ENCODE measurements at regions not wholly inside any gene's neighbourhood (a gene's known extent, or its start where the extent isn't known, plus 50 kb on each side); places are given as distances from the start of the nearest gene placed in this dataset.

GRCh38 chr2:176766005-176766404 lies 446.6 kb upstream of the HNRNPA3 start:
- Histone ChIP-seq H3K4me1 (ENCODE audit: control insufficient read depth in 1 of 2, insufficient read depth in 2 of 2, low read length in 2 of 2) (no peaks in the 10 kb centered on the region), H3K4me3 (ENCODE audit: low read depth in 1 of 2, low read length in 2 of 2) (no peak overlapping the region), H3K27ac (ENCODE audit: low read length) (no peak overlapping the region)

DNA sequence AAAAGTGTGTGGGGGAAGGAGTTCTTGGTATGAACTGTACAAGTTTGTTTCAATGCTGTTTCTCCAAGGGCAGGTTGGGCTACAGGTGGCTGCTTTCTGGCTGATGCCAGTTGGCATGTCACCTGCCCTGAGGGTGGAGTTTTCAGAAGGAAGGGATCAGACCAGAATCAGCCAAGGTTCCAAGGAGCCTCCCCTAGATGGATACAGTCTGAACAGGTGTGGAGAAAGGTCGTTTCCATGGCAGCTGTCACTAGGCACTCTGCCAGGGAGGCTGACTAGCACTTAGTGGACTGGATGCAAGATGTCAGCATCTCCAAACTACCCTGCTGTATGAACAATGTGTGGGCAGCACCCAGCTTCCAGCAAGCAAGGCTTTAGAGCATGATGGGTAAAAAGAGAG lies 444.4 kb upstream of the HNRNPA3 start:
- Histone ChIP-seq H3K27ac (ENCODE audit: low read length) (no peak overlapping the region), H3K4me1 (ENCODE audit: control insufficient read depth in 1 of 2, insufficient read depth in 2 of 2, low read length in 2 of 2) (no peaks in the 10 kb centered on the region), H3K4me3 (ENCODE audit: low read depth in 1 of 2, low read length in 2 of 2) (no peak overlapping the region), H3K9me3 (ENCODE audit: control insufficient read depth in 1 of 2, low read length in 2 of 2) (no peaks in the 10 kb centered on the region), H3K36me3 (ENCODE audit: control insufficient read depth in 1 of 2, insufficient read depth in 2 of 2, low read length in 2 of 2) (no peaks in the 10 kb centered on the region), H3K27me3 (ENCODE audit: low read depth, low read length) (no peaks in the 10 kb centered on the region)

More at GRCh38 chr2:176766005-176766404, 446.6 kb upstream of the HNRNPA3 start:
- no peaks in the 10 kb centered on the region for H3K9me3 ChIP-seq (ENCODE audit: control insufficient read depth in 1 of 2, low read length in 2 of 2)
- no peaks in the 10 kb centered on the region for H3K36me3 ChIP-seq (ENCODE audit: control insufficient read depth in 1 of 2, insufficient read depth in 2 of 2, low read length in 2 of 2)
- no peaks in the 10 kb centered on the region for H3K27me3 ChIP-seq (ENCODE audit: low read depth, low read length)

DNA sequence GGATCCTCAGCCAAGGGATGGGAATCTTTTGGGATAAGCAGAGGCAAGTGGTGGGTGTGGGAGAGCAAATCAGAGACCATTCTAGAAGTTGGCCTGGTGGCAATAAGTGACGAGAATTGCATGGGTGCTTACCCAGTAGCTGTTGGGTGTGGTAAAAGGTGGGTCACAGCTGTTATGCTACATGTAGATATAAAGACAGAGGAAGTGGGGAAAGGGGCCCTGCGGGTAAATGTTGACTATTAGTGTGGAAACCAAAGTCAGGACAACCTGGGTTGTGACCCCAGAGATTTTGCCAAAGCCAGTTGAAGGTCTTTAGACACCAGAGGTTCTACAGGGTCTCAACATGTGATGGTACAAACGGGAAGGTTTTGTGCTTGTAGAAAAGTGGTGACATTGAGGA lies 443.6 kb upstream of the HNRNPA3 start:
- Histone ChIP-seq H3K27me3 (ENCODE audit: low read depth, low read length) (no peaks in the 10 kb centered on the region), H3K27ac (ENCODE audit: low read length) (no peak overlapping the region), H3K4me1 (ENCODE audit: control insufficient read depth in 1 of 2, insufficient read depth in 2 of 2, low read length in 2 of 2) (no peaks in the 10 kb centered on the region), H3K9me3 (ENCODE audit: control insufficient read depth in 1 of 2, low read length in 2 of 2) (no peaks in the 10 kb centered on the region), H3K36me3 (ENCODE audit: control insufficient read depth in 1 of 2, insufficient read depth in 2 of 2, low read length in 2 of 2) (no peaks in the 10 kb centered on the region), H3K4me3 (ENCODE audit: low read depth in 1 of 2, low read length in 2 of 2) (no peak overlapping the region)

DNA sequence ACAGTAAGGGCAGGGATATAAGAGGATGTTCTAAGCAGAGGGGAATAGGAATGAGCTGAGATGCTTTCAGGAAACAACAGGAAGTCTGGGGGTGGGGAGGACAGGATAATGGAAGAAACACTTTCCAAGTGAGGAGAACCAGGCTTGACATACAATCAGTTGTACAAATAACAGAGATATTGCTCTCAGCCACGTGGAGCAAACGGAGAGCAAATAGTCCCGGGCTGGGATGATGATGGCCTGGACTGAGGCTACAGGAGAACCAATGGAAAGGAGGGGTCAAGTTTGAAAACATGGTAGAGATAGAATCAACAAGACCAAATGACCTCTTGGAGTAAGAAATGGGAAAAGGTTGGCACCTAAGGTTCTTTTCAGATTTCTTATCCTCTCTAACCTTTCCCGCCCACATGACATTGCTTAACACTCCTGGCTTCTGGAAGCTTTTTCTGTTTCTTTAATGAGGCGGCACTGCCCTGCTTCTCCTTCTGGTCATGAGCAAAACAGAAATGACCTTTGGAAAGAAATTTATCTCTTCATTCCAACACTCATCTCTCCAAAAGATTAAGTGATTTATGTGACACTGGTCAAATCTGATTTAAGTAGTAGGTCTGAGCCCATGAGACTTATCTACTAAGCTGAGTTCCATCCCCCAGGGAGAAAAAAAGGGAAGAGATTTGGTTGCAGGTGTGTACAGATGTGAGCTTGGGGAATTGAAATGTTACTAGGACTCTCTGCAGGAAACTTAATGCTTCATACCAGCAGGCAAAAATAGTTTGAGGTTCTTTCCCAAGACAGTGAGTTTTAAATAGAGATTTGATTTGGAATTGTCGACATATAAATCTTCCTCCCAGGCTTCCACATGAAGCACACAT lies 442.9 kb upstream of the HNRNPA3 start:
- H3K4me3 ChIP-seq (ENCODE audit: low read depth in 1 of 2, low read length in 2 of 2) = no peak overlapping the region
- H3K27me3 ChIP-seq (ENCODE audit: low read depth, low read length) = no peaks in the 10 kb centered on the region
- H3K4me1 ChIP-seq (ENCODE audit: control insufficient read depth in 1 of 2, insufficient read depth in 2 of 2, low read length in 2 of 2) = no peaks in the 10 kb centered on the region
- no peaks in the 10 kb centered on the region for H3K9me3 ChIP-seq (ENCODE audit: control insufficient read depth in 1 of 2, low read length in 2 of 2)
- H3K36me3 ChIP-seq (ENCODE audit: control insufficient read depth in 1 of 2, insufficient read depth in 2 of 2, low read length in 2 of 2) = no peaks in the 10 kb centered on the region
- no peak overlapping the region for H3K27ac ChIP-seq (ENCODE audit: low read length)

DNA sequence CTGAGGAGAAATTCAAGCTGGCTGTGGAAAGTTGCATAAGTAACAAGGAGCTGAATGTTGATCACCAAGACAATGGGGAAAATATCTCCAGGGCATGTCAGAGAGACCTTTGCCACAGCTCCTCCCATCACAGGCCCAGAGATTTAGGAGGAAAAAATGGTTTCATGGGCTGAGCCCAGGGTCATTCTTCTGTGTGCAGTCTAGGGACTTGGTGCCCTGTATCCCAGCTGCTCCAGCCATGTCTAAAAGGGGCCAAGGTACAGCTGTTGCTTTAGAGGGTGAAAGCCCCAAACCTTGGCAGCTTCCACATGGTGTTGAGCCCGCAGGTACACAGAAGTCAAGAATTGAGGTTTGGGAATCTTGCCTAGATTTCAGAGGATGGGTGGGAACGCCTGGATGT lies 439.8 kb upstream of the HNRNPA3 start:
- Histone ChIP-seq H3K4me3 (ENCODE audit: low read depth in 1 of 2, low read length in 2 of 2) (no peak overlapping the region), H3K27ac (ENCODE audit: low read length) (no peak overlapping the region), H3K9me3 (ENCODE audit: control insufficient read depth in 1 of 2, low read length in 2 of 2) (no peaks in the 10 kb centered on the region), H3K4me1 (ENCODE audit: control insufficient read depth in 1 of 2, insufficient read depth in 2 of 2, low read length in 2 of 2) (no peaks in the 10 kb centered on the region), H3K27me3 (ENCODE audit: low read depth, low read length) (no peaks in the 10 kb centered on the region), H3K36me3 (ENCODE audit: control insufficient read depth in 1 of 2, insufficient read depth in 2 of 2, low read length in 2 of 2) (no peaks in the 10 kb centered on the region)

- Histone ChIP-seq H3K36me3 (ENCODE audit: control insufficient read depth in 1 of 2, insufficient read depth in 2 of 2, low read length in 2 of 2) (no peaks in the 10 kb centered on the region), H3K27me3 (ENCODE audit: low read depth, low read length) (no peaks in the 10 kb centered on the region), H3K4me3 (ENCODE audit: low read depth in 1 of 2, low read length in 2 of 2) (no peak overlapping the region), H3K4me1 (ENCODE audit: control insufficient read depth in 1 of 2, insufficient read depth in 2 of 2, low read length in 2 of 2) (no peaks in the 10 kb centered on the region), H3K9me3 (ENCODE audit: control insufficient read depth in 1 of 2, low read length in 2 of 2) (no peaks in the 10 kb centered on the region), H3K27ac (ENCODE audit: low read length) (no peak overlapping the region)
Measured at GRCh38 chr2:176774766-176775451, 437.7 kb upstream of the HNRNPA3 start.

DNA sequence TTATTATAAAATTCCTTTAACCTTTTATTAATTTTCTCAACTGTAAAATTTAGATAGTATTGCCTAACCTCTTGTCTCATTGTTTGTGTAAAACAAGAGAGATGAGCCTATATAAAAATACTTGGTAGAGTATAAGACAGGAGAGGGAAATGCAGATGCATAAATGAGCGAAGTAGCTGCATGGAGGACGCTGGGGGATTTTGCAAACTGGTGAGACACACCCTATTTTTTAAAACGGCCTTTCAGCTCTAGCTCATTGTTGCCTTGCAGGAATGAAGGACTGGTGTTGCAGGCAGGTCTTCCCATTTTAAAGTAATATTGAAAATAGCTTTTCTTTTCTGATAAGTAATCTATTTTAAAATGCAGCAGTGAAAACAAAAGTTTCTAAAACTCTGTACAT lies 435.3 kb upstream of the HNRNPA3 start:
- H3K27ac ChIP-seq (ENCODE audit: low read length) = no peak overlapping the region
- no peaks in the 10 kb centered on the region for H3K9me3 ChIP-seq (ENCODE audit: control insufficient read depth in 1 of 2, low read length in 2 of 2)
- H3K27me3 ChIP-seq (ENCODE audit: low read depth, low read length) = no peaks in the 10 kb centered on the region
- no peak overlapping the region for H3K4me3 ChIP-seq (ENCODE audit: low read depth in 1 of 2, low read length in 2 of 2)
- H3K4me1 ChIP-seq (ENCODE audit: control insufficient read depth in 1 of 2, insufficient read depth in 2 of 2, low read length in 2 of 2) = no peaks in the 10 kb centered on the region
- H3K36me3 ChIP-seq (ENCODE audit: control insufficient read depth in 1 of 2, insufficient read depth in 2 of 2, low read length in 2 of 2) = no peaks in the 10 kb centered on the region

DNA sequence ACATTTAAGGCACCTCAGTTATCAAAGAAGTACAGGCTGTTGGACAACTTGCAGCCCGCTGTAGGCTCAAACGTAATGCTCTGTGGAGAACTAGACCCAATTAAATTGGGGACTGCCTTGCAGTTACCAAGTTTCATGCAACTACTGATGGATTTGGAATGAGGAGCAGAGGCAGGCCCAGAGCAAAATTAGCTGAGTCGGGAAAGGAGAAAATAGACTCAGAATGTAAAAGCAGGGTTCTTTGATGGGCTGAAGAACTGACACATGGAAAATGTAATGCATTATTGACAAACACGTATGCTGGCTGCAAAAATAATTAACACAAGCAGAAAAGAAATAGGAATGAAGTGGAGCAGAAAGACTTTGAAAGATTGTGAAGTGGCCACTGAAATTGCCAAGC lies 432.7 kb upstream of the HNRNPA3 start:
- Histone ChIP-seq H3K4me3 (ENCODE audit: low read depth in 1 of 2, low read length in 2 of 2) (no peak overlapping the region), H3K4me1 (ENCODE audit: control insufficient read depth in 1 of 2, insufficient read depth in 2 of 2, low read length in 2 of 2) (no peaks in the 10 kb centered on the region), H3K27me3 (ENCODE audit: low read depth, low read length) (no peaks in the 10 kb centered on the region), H3K36me3 (ENCODE audit: control insufficient read depth in 1 of 2, insufficient read depth in 2 of 2, low read length in 2 of 2) (no peaks in the 10 kb centered on the region), H3K27ac (ENCODE audit: low read length) (no peak overlapping the region), H3K9me3 (ENCODE audit: control insufficient read depth in 1 of 2, low read length in 2 of 2) (no peaks in the 10 kb centered on the region)

DNA sequence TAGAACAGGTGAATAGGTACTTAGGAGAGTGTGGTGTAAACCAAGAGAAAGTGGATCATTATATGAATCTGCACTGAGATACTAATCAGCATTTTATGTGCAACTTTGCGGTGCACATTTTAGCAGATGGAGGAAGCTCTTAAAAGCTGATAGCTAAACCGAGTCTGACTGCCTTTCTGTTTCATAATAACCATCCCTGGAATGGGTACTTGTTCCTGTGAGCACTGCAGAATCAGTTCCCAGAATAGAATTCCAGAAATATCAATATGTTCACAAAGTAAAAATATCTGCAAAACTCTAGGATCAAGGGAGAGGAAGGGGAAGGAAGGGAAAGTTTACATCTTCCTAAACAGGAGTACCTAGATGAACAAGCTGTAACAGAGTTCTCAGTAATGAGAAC lies 432.2 kb upstream of the HNRNPA3 start:
- Histone ChIP-seq H3K4me3 (ENCODE audit: low read depth in 1 of 2, low read length in 2 of 2) (no peak overlapping the region), H3K27me3 (ENCODE audit: low read depth, low read length) (no peaks in the 10 kb centered on the region), H3K27ac (ENCODE audit: low read length) (no peak overlapping the region), H3K9me3 (ENCODE audit: control insufficient read depth in 1 of 2, low read length in 2 of 2) (no peaks in the 10 kb centered on the region), H3K4me1 (ENCODE audit: control insufficient read depth in 1 of 2, insufficient read depth in 2 of 2, low read length in 2 of 2) (no peaks in the 10 kb centered on the region), H3K36me3 (ENCODE audit: control insufficient read depth in 1 of 2, insufficient read depth in 2 of 2, low read length in 2 of 2) (no peaks in the 10 kb centered on the region)

- Histone ChIP-seq H3K27ac (ENCODE audit: low read length) (no peak overlapping the region), H3K4me1 (ENCODE audit: control insufficient read depth in 1 of 2, insufficient read depth in 2 of 2, low read length in 2 of 2) (no peaks in the 10 kb centered on the region), H3K36me3 (ENCODE audit: control insufficient read depth in 1 of 2, insufficient read depth in 2 of 2, low read length in 2 of 2) (no peaks in the 10 kb centered on the region), H3K9me3 (ENCODE audit: control insufficient read depth in 1 of 2, low read length in 2 of 2) (no peaks in the 10 kb centered on the region), H3K4me3 (ENCODE audit: low read depth in 1 of 2, low read length in 2 of 2) (no peak overlapping the region), H3K27me3 (ENCODE audit: low read depth, low read length) (no peaks in the 10 kb centered on the region)
Measured at GRCh38 chr2:176781570-176782217, 430.9 kb upstream of the HNRNPA3 start.

GRCh38 chr2:176784633-176785200 lies 427.9 kb upstream of the HNRNPA3 start:
- Histone ChIP-seq H3K4me1 (ENCODE audit: control insufficient read depth in 1 of 2, insufficient read depth in 2 of 2, low read length in 2 of 2) (no peaks in the 10 kb centered on the region), H3K9me3 (ENCODE audit: control insufficient read depth in 1 of 2, low read length in 2 of 2) (no peaks in the 10 kb centered on the region), H3K27ac (ENCODE audit: low read length) (no peak overlapping the region), H3K27me3 (ENCODE audit: low read depth, low read length) (no peaks in the 10 kb centered on the region), H3K36me3 (ENCODE audit: control insufficient read depth in 1 of 2, insufficient read depth in 2 of 2, low read length in 2 of 2) (no peaks in the 10 kb centered on the region), H3K4me3 (ENCODE audit: low read depth in 1 of 2, low read length in 2 of 2) (no peak overlapping the region)
